Astrocyte of the spinal cord (primary cell): ENCODE measurements at regions not wholly inside any gene's neighbourhood (a gene's known extent, or its start where the extent isn't known, plus 50 kb on each side); places are given as distances from the start of the nearest gene placed in this dataset.

Experiments used
- DNase-seq: peaks from one replicate; pipeline ENCODE4 v3.0.0; 2011; ENCODE audit warnings: low read depth, low spot score
- H3K4me3 ChIP-seq: 2 replicates; pipeline ENCODE4 v1.5.1; 2011; ENCODE audit warnings: low read depth, mild to moderate bottlenecking, low read length, moderate library complexity
- in situ Hi-C: cut with HindIII; loops from 2 replicates; pipeline ENCODE4 v1.10.0; 2017; ENCODE audit warnings: low sequenced_read_pairs
- TF ChIP-seq, protein P1 (sequence below): IDR thresholded peaks from 2 replicates; pipeline ENCODE4 v1.5.1; 2012; ENCODE audit warnings: low read depth, mild to moderate bottlenecking, low read length, inconsistent platforms

DNA sequence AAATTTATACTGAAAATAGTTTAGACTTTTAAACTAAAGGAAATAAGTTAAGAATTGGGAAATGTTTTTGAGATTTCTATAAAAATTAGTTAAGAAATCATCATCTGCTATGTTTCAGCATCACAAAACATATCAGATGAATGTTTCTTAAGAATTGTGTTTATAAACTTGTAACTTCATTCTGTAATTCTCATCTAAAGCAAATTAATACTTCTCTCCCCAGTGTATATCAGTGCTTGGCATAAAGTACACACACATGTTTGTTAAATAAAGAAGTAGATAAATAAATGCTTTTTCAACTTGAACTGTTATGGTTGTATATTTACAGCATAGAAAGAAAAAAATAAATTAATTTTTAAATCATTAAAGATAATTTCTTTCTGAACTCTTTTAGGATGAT is 245.9 kb upstream of the SLITRK3 start:
- DNase-seq: no peak
- in situ Hi-C loops: no loop called here
- no peak overlapping the region for H3K4me3 ChIP-seq
- TF ChIP-seq, protein P1, sequence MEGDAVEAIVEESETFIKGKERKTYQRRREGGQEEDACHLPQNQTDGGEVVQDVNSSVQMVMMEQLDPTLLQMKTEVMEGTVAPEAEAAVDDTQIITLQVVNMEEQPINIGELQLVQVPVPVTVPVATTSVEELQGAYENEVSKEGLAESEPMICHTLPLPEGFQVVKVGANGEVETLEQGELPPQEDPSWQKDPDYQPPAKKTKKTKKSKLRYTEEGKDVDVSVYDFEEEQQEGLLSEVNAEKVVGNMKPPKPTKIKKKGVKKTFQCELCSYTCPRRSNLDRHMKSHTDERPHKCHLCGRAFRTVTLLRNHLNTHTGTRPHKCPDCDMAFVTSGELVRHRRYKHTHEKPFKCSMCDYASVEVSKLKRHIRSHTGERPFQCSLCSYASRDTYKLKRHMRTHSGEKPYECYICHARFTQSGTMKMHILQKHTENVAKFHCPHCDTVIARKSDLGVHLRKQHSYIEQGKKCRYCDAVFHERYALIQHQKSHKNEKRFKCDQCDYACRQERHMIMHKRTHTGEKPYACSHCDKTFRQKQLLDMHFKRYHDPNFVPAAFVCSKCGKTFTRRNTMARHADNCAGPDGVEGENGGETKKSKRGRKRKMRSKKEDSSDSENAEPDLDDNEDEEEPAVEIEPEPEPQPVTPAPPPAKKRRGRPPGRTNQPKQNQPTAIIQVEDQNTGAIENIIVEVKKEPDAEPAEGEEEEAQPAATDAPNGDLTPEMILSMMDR: no peak

DNA sequence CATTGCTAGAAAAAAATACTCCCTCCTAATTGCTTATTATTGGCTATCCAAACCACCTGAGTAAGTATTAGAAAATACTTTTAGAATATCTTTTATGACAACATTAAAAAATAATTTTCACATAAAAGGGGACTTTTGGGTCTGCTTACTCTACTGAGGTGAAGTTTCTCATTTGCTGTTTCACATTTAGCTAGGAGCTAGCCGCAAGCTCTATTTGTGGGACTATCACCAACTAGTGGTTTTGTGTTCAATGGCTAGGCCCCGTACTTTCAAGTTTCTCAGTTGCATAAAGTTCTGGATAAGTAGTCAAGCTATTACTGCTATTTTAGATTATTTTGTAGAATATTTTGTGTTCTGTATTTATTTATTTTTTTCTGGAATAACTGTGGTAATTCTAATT is 244.2 kb upstream of the SLITRK3 start:
- no peak for DNase-seq
- in situ Hi-C loops: no loop called here

DNA sequence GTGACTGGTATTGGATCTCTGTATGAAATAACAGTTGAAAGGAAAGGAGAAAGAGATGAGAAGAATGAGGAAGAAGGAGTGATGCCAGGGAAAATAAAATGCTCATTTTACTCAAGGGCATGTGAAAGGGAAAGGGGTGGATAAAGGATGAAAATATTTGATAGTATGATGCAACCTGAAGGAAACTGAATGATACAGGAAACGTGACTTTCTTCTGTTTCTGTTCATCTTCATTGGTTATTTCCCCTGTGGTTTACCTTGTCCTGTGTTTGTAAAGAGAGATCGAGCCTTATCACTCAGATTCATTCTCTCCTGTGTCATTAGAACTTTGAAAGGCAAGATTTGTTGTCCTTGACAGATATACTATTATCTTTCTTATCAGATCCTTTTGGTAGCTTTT is 243.6 kb upstream of the SLITRK3 start:
- DNase-seq: no peak
- no peak overlapping the region for H3K4me3 ChIP-seq
- in situ Hi-C loops: no loop called here
- TF ChIP-seq, protein P1: no peak

More for the DNA sequence above, 244.2 kb upstream of the SLITRK3 start:
- no peak overlapping the region for H3K4me3 ChIP-seq
- TF ChIP-seq, protein P1: no peak

DNA sequence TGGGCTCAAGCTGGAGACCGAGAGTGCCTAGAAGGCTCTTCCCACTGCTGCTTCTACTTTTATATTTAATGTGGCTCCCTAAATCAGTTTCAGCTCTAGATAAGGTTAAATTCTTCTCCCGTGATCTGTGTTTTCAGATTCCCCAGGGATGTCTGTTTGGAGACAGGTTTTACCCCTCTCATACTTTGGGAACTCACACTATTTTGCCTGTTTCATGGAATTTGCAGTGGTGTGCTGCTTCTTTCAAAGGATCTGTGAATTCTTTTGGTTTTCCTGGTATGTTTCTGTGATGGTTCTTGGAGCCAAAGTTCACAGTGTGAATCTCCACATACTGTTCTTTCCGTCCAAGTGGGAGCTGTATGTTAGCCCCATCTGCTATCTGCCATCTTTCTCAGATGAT is 238.3 kb upstream of the SLITRK3 start:
- DNase-seq: no peak
- H3K4me3 ChIP-seq: no peak overlapping the region
- in situ Hi-C loops: no loop called here
- TF ChIP-seq, protein P1: no peak

DNA sequence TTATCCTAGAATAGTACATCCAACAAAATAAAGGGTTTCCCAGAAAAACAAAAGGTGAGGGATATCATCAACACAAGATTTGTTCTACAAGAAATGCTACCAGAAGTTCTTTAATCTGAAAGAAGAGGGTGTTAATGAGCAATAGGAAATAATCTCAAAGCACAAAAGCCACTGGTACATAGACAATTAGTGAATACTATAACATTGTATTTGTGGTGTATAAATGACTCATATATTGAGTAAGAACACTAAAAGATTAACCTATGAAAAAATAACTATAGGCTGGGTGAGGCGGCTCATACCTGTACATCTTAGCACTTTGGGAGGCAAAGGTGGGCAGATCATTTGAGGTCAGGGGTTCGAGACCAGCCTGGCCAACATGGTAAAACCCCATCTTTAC is 210.2 kb upstream of the SLITRK3 start:
- in situ Hi-C loops: no loop called here
- no peak for DNase-seq
- TF ChIP-seq, protein P1: no peak
- H3K4me3 ChIP-seq: no peak overlapping the region

DNA sequence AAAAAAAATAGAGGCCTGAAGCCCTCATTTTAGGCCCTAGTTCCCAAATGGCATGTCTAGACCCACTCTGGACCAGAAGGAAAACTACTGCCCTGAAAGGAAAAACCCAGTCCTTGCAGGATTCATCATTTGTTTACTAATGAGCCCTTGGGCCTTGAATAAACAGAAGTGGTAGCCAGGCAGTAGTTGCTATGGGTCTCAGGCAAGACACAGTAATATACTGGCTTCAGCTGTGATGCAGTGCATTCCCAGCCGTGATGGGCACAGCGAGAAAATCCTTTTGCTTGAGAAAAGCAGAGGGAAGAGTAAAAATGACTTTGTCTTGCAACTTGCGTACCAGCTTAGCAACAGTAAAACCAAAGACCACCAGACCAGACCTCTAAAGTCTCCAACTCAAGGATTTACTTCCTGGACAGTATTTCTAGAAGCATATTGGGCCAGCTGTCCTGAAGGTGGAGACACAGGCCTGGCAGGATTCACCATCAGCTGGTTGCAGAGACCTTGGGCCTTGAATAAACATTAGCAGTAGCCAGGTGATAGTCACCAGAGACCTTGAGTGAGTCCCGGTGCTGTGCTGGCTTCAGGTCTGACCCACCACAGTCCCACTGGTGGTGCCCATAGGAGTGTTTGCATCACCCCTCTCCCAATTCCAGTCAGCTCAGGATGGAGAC is 208.3 kb upstream of the SLITRK3 start:
- in situ Hi-C loops: no loop called here

More for the DNA sequence above, 208.3 kb upstream of the SLITRK3 start:
- DNase-seq: no peak
- TF ChIP-seq, protein P1: no peak
- no peak overlapping the region for H3K4me3 ChIP-seq
